Astrocyte of the cerebellum (primary cell): ENCODE measurements at regions not wholly inside any gene's neighbourhood (a gene's known extent, or its start where the extent isn't known, plus 50 kb on each side); places are given as distances from the start of the nearest gene placed in this dataset.

Experiments
- DNase-seq: peaks from one replicate; pipeline ENCODE4 v3.0.0-alpha.2; 2011; ENCODE audit warnings: low read depth
- H3K4me3 ChIP-seq: 2 replicates; pipeline ENCODE4 v1.5.1; 2011; ENCODE audit warnings: mild to moderate bottlenecking, low read depth, low read length, moderate library complexity
- CTCF ChIP-seq: IDR thresholded peaks from 2 replicates; pipeline ENCODE4 v1.5.1; 2012; ENCODE audit warnings: low read length, low read depth, moderate library complexity, mild to moderate bottlenecking; ENCODE audit errors: missing control alignments
- in situ Hi-C: cut with HindIII; loops from 2 replicates; pipeline ENCODE4 v1.10.0; 2017; ENCODE audit warnings: low sequenced_read_pairs

DNA sequence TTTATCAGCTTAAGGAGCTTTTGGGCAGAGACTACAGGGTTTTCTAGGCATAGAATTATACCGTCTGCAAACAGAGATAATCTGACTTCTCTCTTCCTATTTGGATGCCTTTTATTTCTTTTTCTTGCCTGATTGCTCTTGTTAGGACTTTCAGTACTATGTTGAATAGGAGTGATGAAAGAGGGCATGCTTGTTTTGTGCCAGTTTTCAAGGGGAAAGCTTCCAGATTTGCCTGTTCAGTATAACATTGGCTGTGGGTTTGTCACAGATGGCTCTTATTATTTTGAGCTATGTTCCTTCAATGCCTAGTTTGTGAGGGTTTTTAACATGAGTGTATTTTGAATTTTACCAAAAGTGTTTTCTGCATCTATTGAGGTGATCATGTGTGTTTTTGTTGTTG lies 192.8 kb upstream of the PHACTR1 start:
- no peak for DNase-seq
- no peak overlapping the region for H3K4me3 ChIP-seq
- no peak for TF ChIP-seq CTCF
- in situ Hi-C loops, result no loop called here

- no peak overlapping the region for H3K4me3 ChIP-seq
- TF ChIP-seq CTCF, result no peak
- DNase-seq, result no peak
- in situ Hi-C loops, result no loop called here
Observed at GRCh38 chr6:12525276-12525675, 191.3 kb upstream of the PHACTR1 start.

- TF ChIP-seq CTCF, result no peak
Observed at GRCh38 chr6:12527339-12527738, 189.2 kb upstream of the PHACTR1 start.

GRCh38 chr6:12528136-12528535 lies 188.4 kb upstream of the PHACTR1 start:
- DNase-seq, result no peak
- in situ Hi-C loops, result no loop called here
- TF ChIP-seq CTCF, result no peak
- H3K4me3 ChIP-seq, result no peak overlapping the region

More at GRCh38 chr6:12527339-12527738, 189.2 kb upstream of the PHACTR1 start:
- DNase-seq, result no peak
- in situ Hi-C loops, result no loop called here
- no peak overlapping the region for H3K4me3 ChIP-seq

GRCh38 chr6:12528581-12529363 lies 187.8 kb upstream of the PHACTR1 start:
- H3K4me3 ChIP-seq, result no peak overlapping the region
- no peak for TF ChIP-seq CTCF
- no peak for DNase-seq
- in situ Hi-C loops, result no loop called here

DNA sequence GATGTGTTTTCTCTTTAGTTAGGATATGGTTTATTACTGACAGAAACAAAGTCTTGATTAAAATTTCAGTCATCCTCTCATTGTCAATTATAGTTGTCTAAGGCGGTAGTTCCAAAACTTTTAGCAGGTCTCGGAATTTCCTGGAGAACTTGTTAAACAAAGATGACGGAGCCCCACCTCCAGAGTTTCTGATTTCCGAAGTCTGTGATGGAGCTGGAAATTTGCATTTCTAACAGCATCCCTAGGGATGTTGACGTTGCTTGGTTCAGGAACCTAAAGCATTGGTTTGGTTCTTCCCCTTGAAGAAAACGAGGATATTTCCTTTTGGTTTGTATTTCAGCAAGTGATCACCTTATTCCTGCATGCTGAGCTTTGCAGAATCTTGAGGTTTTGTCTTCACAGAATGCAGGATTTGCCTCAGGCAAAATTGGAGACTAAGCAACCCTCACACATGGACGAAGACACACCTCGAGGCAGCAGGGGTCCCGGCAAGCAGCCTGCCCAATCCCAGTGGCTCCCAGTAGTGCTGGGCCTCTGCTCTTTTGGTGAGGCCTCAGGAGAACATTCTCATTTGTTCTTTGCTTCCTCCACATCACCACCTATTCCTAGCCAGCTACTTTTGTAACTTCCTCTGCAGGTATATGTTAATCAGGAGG lies 187.1 kb upstream of the PHACTR1 start:
- TF ChIP-seq CTCF, result no peak
- H3K4me3 ChIP-seq, result no peak overlapping the region
- no peak for DNase-seq
- in situ Hi-C loops, result no loop called here
